Keratinocyte (primary cell): ENCODE measurements at regions not wholly inside any gene's neighbourhood (a gene's known extent, or its start where the extent isn't known, plus 50 kb on each side); places are given as distances from the start of the nearest gene placed in this dataset.

ENCODE experiments used
- EZH2 ChIP-seq: IDR thresholded peaks from one replicate; pipeline ENCODE4 v1.6.1; 2012; ENCODE audit warnings: inconsistent platforms, mild to moderate bottlenecking, low read length, moderate library complexity
- TF ChIP-seq, protein P1 (sequence below), 3 experiments: IDR thresholded peaks in 1 of 3; conservative IDR thresholded peaks in 1 of 3; optimal IDR thresholded peaks in 1 of 3; 2 replicates in 2 of 3; 3 replicates in 1 of 3; pipeline versions ENCODE3 to v1.5.1; 2011; ENCODE audit warnings: low read length in 3 of 3, mild to moderate bottlenecking in 3 of 3, moderate library complexity in 2 of 3, control low read depth in 1 of 3, inconsistent platforms in 1 of 3; ENCODE audit not compliant: insufficient read depth in 2 of 3; ENCODE audit errors: extremely low read depth in 1 of 3

DNA sequence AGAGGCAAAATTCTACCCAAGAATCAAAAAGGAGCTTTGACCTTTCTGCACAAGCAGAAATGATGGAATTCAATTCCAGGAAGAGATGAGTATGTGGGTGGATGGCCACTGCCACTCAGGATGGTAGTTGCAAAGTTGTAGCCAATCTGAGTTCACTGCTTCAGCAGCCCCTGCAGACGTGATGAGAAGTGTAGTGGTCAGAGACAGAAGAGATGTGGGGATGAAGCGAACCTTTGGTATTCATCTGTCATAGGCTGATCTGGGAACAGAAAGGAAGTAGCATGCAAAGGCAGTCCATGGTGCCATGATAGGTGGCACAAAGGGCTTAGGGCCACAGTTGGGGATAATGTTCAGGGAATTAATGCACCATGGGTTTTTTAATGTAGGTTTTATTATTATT lies 81.1 kb upstream of the PGBD5 start:
- TF ChIP-seq, protein P1, sequence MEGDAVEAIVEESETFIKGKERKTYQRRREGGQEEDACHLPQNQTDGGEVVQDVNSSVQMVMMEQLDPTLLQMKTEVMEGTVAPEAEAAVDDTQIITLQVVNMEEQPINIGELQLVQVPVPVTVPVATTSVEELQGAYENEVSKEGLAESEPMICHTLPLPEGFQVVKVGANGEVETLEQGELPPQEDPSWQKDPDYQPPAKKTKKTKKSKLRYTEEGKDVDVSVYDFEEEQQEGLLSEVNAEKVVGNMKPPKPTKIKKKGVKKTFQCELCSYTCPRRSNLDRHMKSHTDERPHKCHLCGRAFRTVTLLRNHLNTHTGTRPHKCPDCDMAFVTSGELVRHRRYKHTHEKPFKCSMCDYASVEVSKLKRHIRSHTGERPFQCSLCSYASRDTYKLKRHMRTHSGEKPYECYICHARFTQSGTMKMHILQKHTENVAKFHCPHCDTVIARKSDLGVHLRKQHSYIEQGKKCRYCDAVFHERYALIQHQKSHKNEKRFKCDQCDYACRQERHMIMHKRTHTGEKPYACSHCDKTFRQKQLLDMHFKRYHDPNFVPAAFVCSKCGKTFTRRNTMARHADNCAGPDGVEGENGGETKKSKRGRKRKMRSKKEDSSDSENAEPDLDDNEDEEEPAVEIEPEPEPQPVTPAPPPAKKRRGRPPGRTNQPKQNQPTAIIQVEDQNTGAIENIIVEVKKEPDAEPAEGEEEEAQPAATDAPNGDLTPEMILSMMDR (optimal IDR thresholded peaks at IDR 0.05 in 1 of 3, IDR thresholded peaks at IDR 0.05 in 1 of 3, conservative IDR thresholded peaks at IDR 0.05 in 1 of 3; ENCODE audit: extremely low read depth in 1 of 3, insufficient read depth in 2 of 3, low read length in 3 of 3): no peak
- no peak for TF ChIP-seq EZH2
